ENCODE measurements at regions not wholly inside any gene's neighbourhood (a gene's known extent, or its start where the extent isn't known, plus 50 kb on each side); places are given as distances from the start of the nearest gene placed in this dataset.

DNA sequence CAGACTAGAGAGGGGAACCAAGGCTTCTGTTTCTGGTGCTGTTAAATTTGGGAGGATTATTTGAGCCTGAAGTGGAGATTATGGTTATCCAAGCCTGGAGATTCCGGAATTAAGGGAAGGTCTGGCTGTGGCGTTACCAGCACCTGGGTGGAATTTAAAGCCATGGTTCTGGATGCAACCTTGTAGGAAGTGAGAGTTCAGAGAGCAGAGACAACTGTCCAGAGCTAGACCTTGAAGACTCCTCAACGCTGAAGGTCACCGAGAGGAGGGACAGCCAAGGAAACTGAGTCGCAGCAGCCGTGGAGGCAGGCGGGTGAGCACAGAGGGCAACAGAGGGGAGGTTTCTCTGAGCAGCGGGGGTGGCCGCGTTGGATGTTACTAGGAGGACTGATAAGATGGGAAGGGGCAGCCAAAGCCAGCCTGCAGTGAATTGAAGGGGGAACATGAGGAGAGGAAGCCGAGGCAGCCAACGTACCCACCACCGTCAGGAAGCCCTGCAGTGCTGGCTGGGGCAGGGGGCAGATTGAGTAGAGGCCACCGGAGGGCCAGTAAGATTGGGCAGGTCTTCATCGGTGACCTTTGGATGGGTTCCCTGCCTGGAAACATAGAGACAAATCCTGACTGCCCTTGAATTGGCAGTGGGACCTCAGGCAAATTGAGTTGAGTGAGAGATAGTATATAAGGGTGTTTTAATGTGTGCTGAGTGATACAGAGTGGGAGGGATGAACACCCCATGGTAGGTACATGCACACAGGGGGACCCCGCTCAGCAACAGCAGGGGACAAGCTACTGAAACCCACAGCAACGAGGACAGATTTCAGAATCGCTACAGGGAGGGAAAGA lies 90.3 kb downstream of the SNX5 start:
- Mint-ChIP-seq H3K4me1 (peaks cover 66% of the 10 kb centered on the region), H3K27me3 (no peaks in the 10 kb centered on the region), H3K4me3 (peak overlapping the region; percentile 44), H3K36me3 (ENCODE audit: low read depth) (no peaks in the 10 kb centered on the region), H3K27ac (peak overlapping the region; percentile 71), H3K9me3 (no peaks in the 10 kb centered on the region)
- DNase-seq (no peak), ATAC-seq (ENCODE audit: low read depth) (peak; percentile 3)
- TF ChIP-seq, protein P1, sequence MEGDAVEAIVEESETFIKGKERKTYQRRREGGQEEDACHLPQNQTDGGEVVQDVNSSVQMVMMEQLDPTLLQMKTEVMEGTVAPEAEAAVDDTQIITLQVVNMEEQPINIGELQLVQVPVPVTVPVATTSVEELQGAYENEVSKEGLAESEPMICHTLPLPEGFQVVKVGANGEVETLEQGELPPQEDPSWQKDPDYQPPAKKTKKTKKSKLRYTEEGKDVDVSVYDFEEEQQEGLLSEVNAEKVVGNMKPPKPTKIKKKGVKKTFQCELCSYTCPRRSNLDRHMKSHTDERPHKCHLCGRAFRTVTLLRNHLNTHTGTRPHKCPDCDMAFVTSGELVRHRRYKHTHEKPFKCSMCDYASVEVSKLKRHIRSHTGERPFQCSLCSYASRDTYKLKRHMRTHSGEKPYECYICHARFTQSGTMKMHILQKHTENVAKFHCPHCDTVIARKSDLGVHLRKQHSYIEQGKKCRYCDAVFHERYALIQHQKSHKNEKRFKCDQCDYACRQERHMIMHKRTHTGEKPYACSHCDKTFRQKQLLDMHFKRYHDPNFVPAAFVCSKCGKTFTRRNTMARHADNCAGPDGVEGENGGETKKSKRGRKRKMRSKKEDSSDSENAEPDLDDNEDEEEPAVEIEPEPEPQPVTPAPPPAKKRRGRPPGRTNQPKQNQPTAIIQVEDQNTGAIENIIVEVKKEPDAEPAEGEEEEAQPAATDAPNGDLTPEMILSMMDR (IDR thresholded peaks at IDR 0.05) = no peak
- CTCF ChIA-PET = interaction anchor here (0.6 to 2.3 kb wide), 3 partner anchors 20 to 196 kb away, joined by 3 to 5 read pairs (median 3); no protein-coding TSS in a partner anchor
- POLR2A ChIA-PET = interaction anchor here (0.6 to 1.5 kb wide), 5 partner anchors 17 to 197 kb away, joined by 3 to 9 read pairs (median 4); no protein-coding TSS in a partner anchor
- intact Hi-C loops (cut with micrococcal nuclease) = loop anchor here (5.0 kb wide), 1 partner anchor 89 kb away; the partner anchor contains the start of genes MGME1 and SNX5

DNA sequence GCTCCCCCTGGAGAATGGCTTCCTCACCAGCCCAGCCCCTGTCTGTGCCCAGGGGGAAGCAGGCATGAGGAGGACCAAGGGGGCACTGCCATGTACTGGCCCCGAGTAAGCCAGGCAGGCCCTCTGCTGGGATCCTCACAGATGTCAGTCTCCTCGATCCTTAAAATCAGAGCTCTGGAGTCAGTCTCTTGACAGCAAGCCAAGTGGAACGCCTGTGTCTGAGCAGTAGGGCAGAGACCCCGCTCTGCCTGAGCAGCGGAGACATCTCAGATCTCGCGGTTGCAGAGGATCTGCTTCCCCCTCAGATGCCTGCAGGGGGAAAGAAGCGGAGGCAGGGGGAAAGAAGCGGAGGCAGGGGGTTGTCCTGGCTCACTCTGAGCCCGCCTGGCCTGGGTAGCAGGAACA lies 92.6 kb downstream of the SNX5 start:
- ATAC-seq (ENCODE audit: low read depth) (peak; percentile 6), DNase-seq (no peak)
- H3K4me3 Mint-ChIP-seq = no peak overlapping the region
- intact Hi-C loops (cut with micrococcal nuclease) = loop anchor here (5.0 kb wide), 1 partner anchor 91 kb away; the partner anchor contains the start of genes MGME1 and SNX5
- H3K27me3 Mint-ChIP-seq = peaks cover 1% of the 10 kb centered on the region
- H3K27ac Mint-ChIP-seq = no peak overlapping the region
- no peaks in the 10 kb centered on the region for H3K36me3 Mint-ChIP-seq (ENCODE audit: low read depth)
- CTCF ChIA-PET = no interaction called here
- no peaks in the 10 kb centered on the region for H3K9me3 Mint-ChIP-seq
- POLR2A ChIA-PET = interaction anchor here (0.6 kb wide), 1 partner anchor 529 kb away, joined by 5 read pairs; no protein-coding TSS in a partner anchor
- TF ChIP-seq, protein P1 (IDR thresholded peaks at IDR 0.05) = no peak
- peaks cover 64% of the 10 kb centered on the region for H3K4me1 Mint-ChIP-seq

DNA sequence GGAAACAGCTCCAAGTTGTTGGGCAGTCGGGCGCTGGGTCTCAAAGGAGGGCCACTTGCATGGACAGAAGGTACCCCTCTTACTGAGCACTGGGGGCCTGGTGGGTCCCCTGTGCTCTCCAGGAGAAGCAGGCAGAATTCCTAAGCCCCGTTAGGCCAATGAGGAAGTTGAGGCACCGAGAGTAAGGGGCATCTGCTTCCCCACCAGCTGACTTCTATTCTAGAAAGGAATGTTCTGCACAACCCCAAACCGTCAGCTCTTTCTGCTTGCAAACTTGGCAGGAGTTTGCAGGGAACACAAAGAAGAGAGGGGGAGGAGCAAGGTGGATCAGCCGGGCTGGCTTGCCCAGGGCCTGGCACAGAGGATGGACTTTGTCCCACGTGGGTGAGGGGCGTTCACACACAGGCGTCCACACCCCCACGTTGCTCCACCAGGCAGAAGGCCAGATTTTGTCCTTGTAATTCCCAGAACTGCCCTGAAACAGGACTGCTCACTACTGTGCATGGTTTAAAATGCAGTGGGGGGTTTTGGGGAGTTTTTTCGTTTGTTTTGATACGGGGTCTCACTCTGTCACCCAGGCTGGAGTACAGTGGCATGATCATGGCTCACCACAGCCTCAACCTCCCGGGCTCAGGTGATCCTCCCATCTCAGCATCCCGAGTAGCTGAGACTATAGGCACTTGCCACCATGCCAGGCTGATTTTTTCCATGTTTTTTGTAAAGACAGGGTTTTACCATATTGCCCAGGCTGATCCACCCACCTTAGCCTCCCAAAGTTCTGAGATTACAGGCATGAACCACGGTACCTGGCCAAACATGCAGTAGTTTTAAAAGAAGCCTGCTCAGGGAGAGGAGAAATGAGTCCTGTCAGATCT lies 93.3 kb downstream of the SNX5 start:
- ATAC-seq (ENCODE audit: low read depth) = no peak
- H3K27me3 Mint-ChIP-seq = peaks cover 1% of the 10 kb centered on the region

DNA sequence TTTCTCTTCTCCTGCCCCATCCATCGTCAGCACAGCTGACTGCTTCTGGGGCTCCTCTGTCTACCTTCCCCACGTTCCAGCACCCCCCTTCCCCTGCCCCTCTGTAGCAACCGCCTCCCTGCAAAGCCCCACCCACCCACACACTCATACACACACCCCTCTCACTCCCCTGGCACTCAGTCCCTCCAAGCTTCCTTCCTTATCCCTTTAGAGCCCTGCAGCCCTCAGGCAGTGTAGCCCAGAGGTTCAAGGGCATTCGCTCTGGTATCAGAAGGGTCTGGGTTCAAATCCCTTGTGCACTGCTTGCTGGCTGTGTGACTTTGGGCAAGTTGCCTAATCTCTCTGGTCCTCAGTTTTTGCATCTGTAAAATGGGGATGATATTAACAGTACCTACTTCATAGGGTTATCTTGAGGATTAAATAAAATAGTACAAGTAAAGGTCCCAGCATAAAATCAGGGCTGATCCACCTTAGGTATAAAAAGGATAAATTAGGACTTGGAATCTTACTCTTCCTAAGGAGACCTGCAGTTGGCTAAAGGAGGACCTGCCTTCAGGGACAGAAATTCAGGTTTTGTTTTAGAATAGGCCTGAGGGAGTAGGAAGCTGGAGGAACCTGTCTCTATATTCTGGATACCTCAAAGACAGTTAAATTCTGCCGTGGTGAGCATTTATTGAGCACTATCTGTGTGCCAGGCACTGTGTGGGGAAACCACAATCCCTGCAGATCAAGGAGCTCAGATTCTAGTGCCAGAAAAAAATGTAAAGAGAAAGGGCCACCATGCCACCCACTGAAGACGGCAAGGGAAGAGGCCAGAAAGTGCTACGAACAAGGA lies 94.1 kb downstream of the SNX5 start:
- intact Hi-C loops (cut with micrococcal nuclease) = loop anchor here (5.0 kb wide), 1 partner anchor 93 kb away; the partner anchor contains the start of genes MGME1 and SNX5
- TF ChIP-seq, protein P1 (IDR thresholded peaks at IDR 0.05) = no peak
- ATAC-seq (ENCODE audit: low read depth) (no peak), DNase-seq (no peak)
- Mint-ChIP-seq H3K27ac (no peak overlapping the region), H3K4me1 (peaks cover 55% of the 10 kb centered on the region), H3K4me3 (no peak overlapping the region), H3K9me3 (no peaks in the 10 kb centered on the region), H3K27me3 (peaks cover 2% of the 10 kb centered on the region), H3K36me3 (ENCODE audit: low read depth) (no peaks in the 10 kb centered on the region)
- POLR2A ChIA-PET = interaction anchor here (0.9 kb wide), 1 partner anchor 18 kb away, joined by 3 read pairs; no protein-coding TSS in a partner anchor
- CTCF ChIA-PET = no interaction called here

More for the DNA sequence above, 93.3 kb downstream of the SNX5 start:
- ChIA-PET POLR2A (interaction anchor here (0.6 kb wide), 1 partner anchor 529 kb away, joined by 5 read pairs; no protein-coding TSS in a partner anchor), CTCF (no interaction called here)
- Mint-ChIP-seq H3K9me3 (no peaks in the 10 kb centered on the region), H3K4me3 (no peak overlapping the region), H3K27ac (no peak overlapping the region), H3K4me1 (peaks cover 63% of the 10 kb centered on the region), H3K36me3 (ENCODE audit: low read depth) (no peaks in the 10 kb centered on the region)
- TF ChIP-seq, protein P1 (IDR thresholded peaks at IDR 0.05) = no peak
- intact Hi-C loops (cut with micrococcal nuclease) = loop anchor here (5.0 kb wide), 1 partner anchor 92 kb away; the partner anchor contains the start of genes MGME1 and SNX5
- DNase-seq = no peak
